Esophagus squamous epithelium (tissue), 5 donors: ENCODE measurements at regions not wholly inside any gene's neighbourhood (a gene's known extent, or its start where the extent isn't known, plus 50 kb on each side); places are given as distances from the start of the nearest gene placed in this dataset.
A peak's percentile ranks its signal among the peaks of the same experiment; 100 is the strongest.

Experiments
- DNase-seq: peaks from one replicate; lab custom pipeline; 2025; lab: John Stamatoyannopoulos, UW
- H3K27ac ChIP-seq, 4 donors: fragments of 200-600 bp; sonication (generic); one replicate each; pipeline ENCODE4 v1.5.1; 2016 to 2019; ENCODE audit warnings: mild to moderate bottlenecking in 1 of 4
- H3K27me3 ChIP-seq, 4 donors: fragments of 200-600 bp; sonication (generic); 1 replicate in 3 of 4; 2 replicates in 1 of 4; pipeline versions ENCODE4 v1.5.1 to v1.6.0; 2017 to 2021; ENCODE audit warnings: antibody characterized with exemption in 1 of 4
- H3K36me3 ChIP-seq, 3 donors: fragments of 200-600 bp; sonication (generic); one replicate each; pipeline ENCODE4 v1.5.1; 2016 to 2019
- H3K4me1 ChIP-seq, 3 donors: fragments of 200-600 bp; sonication (generic); one replicate each; pipeline ENCODE4 v1.5.1; 2017 to 2019
- H3K4me3 ChIP-seq, 4 donors: fragments of 200-600 bp; sonication (generic); 1 replicate in 3 of 4; 2 replicates in 1 of 4; pipeline ENCODE4 v1.5.1; 2016 to 2019; ENCODE audit warnings: mild to moderate bottlenecking in 2 of 4, moderate library complexity in 1 of 4
- H3K9me3 ChIP-seq, 3 donors: fragments of 200-600 bp; sonication (generic); one replicate each; pipeline ENCODE4 v1.5.1; 2016 to 2019
- POLR2A ChIP-seq, 4 donors: fragments of 450-650 bp; IDR thresholded peaks; one replicate each; pipeline ENCODE4 v1.6.1; 2017; ENCODE audit warnings: antibody characterized with exemption in 4 of 4, mild to moderate bottlenecking in 4 of 4, moderate library complexity in 3 of 4
- WGBS, 2 donors: methylation state at CpG; one replicate each; pipeline ENCODE4 v1.1.5; 2018; 5-methylcytosine and 5-hydroxymethylcytosine counted together
- intact Hi-C: fragments of 100-400 bp; cut with DNase I; formaldehyde crosslinking; loops from one replicate; pipeline ENCODE4 v1.15.0; 2022
- TF ChIP-seq, protein P1 (sequence below), 6 experiments: fragments of 450-650 bp in 4 of 6; fragments of 200-600 bp in 2 of 6; sonication (generic) in 2 of 6; IDR thresholded peaks; one replicate each; pipeline ENCODE4 v1.5.1; 2016 to 2019; ENCODE audit warnings: antibody characterized with exemption in 6 of 6, mild to moderate bottlenecking in 4 of 6, moderate library complexity in 4 of 6
- donor health status: DM: yes; HTN: yes; CAD: no.

DNA sequence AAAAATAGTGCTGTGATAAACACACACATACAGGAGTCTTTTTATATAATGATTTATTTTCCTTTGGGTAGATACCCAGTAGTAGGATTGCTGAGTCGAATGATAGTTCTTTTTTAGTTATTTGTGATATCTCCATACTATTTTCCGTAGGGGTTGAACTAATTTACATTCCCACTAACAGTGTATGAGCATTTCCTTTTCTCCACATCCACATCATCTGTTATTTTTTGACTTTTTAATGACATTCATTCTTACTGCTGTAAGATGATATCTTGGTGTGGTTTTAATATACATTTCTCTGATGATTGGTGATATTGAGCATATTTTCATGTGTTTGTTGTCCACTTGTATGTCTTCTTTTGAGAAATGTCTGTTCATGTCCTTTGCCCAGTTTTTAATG is 78.3 kb downstream of the NIBAN1 start:
- H3K4me1 ChIP-seq, result peaks cover 0 to 24% (median 5%) of the 10 kb centered on the region in 3 donors
- no peak overlapping the region for H3K27ac ChIP-seq
- H3K27me3 ChIP-seq, result no peaks in the 10 kb centered on the region
- H3K36me3 ChIP-seq, result peaks cover 0 to 28% (median 0%) of the 10 kb centered on the region in 3 donors
- TF ChIP-seq, protein P1, sequence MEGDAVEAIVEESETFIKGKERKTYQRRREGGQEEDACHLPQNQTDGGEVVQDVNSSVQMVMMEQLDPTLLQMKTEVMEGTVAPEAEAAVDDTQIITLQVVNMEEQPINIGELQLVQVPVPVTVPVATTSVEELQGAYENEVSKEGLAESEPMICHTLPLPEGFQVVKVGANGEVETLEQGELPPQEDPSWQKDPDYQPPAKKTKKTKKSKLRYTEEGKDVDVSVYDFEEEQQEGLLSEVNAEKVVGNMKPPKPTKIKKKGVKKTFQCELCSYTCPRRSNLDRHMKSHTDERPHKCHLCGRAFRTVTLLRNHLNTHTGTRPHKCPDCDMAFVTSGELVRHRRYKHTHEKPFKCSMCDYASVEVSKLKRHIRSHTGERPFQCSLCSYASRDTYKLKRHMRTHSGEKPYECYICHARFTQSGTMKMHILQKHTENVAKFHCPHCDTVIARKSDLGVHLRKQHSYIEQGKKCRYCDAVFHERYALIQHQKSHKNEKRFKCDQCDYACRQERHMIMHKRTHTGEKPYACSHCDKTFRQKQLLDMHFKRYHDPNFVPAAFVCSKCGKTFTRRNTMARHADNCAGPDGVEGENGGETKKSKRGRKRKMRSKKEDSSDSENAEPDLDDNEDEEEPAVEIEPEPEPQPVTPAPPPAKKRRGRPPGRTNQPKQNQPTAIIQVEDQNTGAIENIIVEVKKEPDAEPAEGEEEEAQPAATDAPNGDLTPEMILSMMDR (IDR thresholded peaks at IDR 0.05), result no peak
- no peak for TF ChIP-seq POLR2A (IDR thresholded peaks at IDR 0.05)
- DNase-seq, result no peak
- intact Hi-C loops, result no loop called here
- 89 to 91% methylated on average over 1 to 2 of the region's 2 CpGs for WGBS, 2 donors
- no peak overlapping the region for H3K4me3 ChIP-seq
- H3K9me3 ChIP-seq, result no peaks in the 10 kb centered on the region

DNA sequence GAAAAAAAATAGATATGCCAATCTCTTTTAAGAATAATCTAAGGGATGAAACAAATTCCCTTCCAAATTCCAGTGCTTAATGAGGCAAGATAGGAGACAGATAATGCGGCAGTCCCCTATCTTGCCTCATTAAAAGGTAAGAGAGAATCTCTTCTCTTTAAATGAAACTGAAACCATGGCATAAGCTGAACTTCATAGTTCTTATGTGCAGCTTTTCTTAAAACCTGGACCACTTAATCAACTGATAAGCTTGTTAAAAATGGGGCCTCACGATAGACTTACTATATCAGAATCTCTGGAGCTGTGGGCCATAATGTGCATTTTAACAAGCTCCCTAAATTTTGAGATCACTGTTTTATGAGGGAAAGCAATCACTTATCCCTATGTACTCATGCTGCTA is 79.2 kb downstream of the NIBAN1 start:
- Histone ChIP-seq H3K9me3 (no peaks in the 10 kb centered on the region), H3K4me3 (no peak overlapping the region), H3K27me3 (no peaks in the 10 kb centered on the region), H3K27ac (no peak overlapping the region), H3K36me3 (peaks cover 0 to 28% (median 0%) of the 10 kb centered on the region in 3 donors), H3K4me1 (peaks cover 0 to 32% (median 5%) of the 10 kb centered on the region in 3 donors)
- no peak for TF ChIP-seq POLR2A (IDR thresholded peaks at IDR 0.05)
- TF ChIP-seq, protein P1 (IDR thresholded peaks at IDR 0.05), result no peak
- intact Hi-C loops, result no loop called here
- no peak for DNase-seq
- 86 to 91% methylated on average over 2 of the region's 2 CpGs for WGBS, 2 donors

DNA sequence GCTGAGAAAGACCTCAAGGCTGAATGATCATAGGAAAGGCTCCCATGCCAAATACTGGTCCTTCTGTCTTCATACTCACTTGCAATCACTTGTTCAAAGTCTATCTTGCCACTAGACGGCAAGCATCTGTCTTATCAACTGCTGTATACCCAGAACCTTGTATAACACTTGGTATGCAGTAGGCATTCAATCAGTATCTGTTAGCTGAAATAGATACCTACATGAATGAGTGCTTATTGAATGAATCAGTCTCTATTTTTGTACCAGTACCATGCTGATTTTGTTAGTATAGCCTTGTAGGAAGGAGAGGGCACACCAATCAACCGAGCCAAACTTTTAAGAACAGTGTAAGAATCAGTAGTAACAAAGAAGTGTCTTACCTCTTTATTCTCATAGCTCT is 80.6 kb downstream of the NIBAN1 start:
- Histone ChIP-seq H3K27me3 (no peaks in the 10 kb centered on the region), H3K36me3 (peaks cover 0 to 25% (median 0%) of the 10 kb centered on the region in 3 donors), H3K27ac (peak overlapping the region in 1 of 4 donors; percentile 67), H3K4me3 (no peak overlapping the region), H3K4me1 (peaks cover 0 to 46% (median 14%) of the 10 kb centered on the region in 3 donors), H3K9me3 (no peaks in the 10 kb centered on the region)
- WGBS, 2 donors, result 93 to 100% methylated on average over 2 of the region's 2 CpGs
- DNase-seq, result no peak
- TF ChIP-seq, protein P1 (IDR thresholded peaks at IDR 0.05), result no peak
- no peak for TF ChIP-seq POLR2A (IDR thresholded peaks at IDR 0.05)
- intact Hi-C loops, result no loop called here

DNA sequence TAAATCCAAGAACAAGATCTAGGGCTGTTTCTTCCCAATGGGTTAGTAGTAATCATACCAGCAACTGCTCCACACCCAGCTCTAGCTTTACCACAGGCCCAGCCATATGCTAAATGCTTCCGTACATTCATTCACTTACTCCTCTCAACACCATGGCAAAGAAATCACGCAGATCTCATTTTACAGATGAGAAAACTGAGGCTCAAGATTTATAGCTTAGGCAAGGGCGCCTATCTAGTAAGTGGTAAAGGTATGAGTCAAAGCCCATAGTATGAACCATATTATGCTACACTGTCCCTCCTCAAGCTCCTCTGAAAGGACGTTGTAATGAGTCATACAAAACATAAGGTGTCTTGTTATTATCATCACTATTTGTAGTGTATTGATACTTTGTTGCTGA is 82.2 kb downstream of the NIBAN1 start:
- TF ChIP-seq, protein P1 (IDR thresholded peaks at IDR 0.05), result no peak
- no peak for TF ChIP-seq POLR2A (IDR thresholded peaks at IDR 0.05)
- Histone ChIP-seq H3K4me3 (no peak overlapping the region), H3K27me3 (no peaks in the 10 kb centered on the region), H3K36me3 (peaks cover 0 to 10% (median 0%) of the 10 kb centered on the region in 3 donors), H3K9me3 (no peaks in the 10 kb centered on the region), H3K4me1 (peaks cover 0 to 56% (median 21%) of the 10 kb centered on the region in 3 donors), H3K27ac (peak overlapping the region in 3 of 4 donors; percentile 40 to 69 (median 67))
- no peak for DNase-seq
- WGBS, 2 donors, result 56 to 76% methylated on average over 4 of the region's 4 CpGs
- intact Hi-C loops, result no loop called here

DNA sequence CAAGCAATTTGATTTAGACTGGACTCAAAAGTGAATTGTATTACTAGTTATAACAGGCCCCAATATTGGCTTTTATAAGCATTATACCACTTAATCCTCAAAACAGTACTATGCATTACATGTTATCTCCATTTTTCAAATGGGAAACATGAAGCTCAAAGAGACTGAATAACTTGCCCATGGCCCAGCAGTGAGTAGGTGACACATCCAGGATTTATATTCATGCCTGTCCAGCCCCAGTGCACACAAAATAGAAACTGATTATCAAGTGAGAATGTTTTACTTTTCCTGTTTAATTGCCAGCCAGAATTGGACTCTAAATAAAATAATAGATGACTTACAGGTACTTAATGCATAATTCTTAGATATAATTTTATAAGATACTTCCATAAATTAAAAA is 82.9 kb downstream of the NIBAN1 start:
- intact Hi-C loops, result no loop called here
- no peaks in the 10 kb centered on the region for H3K9me3 ChIP-seq
- peak overlapping the region; percentile 7 to 69 (median 63) for H3K27ac ChIP-seq
- no peak overlapping the region for H3K4me3 ChIP-seq
- H3K36me3 ChIP-seq, result peaks cover 0 to 10% (median 0%) of the 10 kb centered on the region in 3 donors
- TF ChIP-seq POLR2A (IDR thresholded peaks at IDR 0.05), result no peak
- TF ChIP-seq, protein P1 (IDR thresholded peaks at IDR 0.05), result no peak
- H3K27me3 ChIP-seq, result no peaks in the 10 kb centered on the region
- DNase-seq, result no peak
- H3K4me1 ChIP-seq, result peaks cover 0 to 61% (median 21%) of the 10 kb centered on the region in 3 donors
